GM18505 (cell line): ENCODE measurements at regions not wholly inside any gene's neighbourhood (a gene's known extent, or its start where the extent isn't known, plus 50 kb on each side); places are given as distances from the start of the nearest gene placed in this dataset.
"Not testable (repeated sequence)": the region's sequence is repeated elsewhere in the genome, so short reads cannot be mapped to it uniquely, and the experiment has no call there.

Experiments
- ATAC-seq: cut with Tn5 transposase; IDR thresholded peaks from one replicate; pipeline ENCODE4 v1.9.1; 2021; ENCODE audit not compliant: unreplicated experiment
- POLR2A ChIP-seq: IDR thresholded peaks from 4 replicates; pipeline ENCODE4 v1.6.1; 2011; ENCODE audit warnings: borderline replicate concordance; ENCODE audit not compliant: insufficient read depth, insufficient read length; ENCODE audit errors: extremely low read depth

GRCh38 chr5:85952680-85953079, 665.1 kb upstream of the COX7C start:
- no peak for TF ChIP-seq POLR2A

GRCh38 chr5:85967681-85968080, 650.1 kb upstream of the COX7C start:
- no peak for TF ChIP-seq POLR2A
- ATAC-seq: no peak

More at GRCh38 chr5:85952680-85953079, 665.1 kb upstream of the COX7C start:
- ATAC-seq: no peak

- no peak for ATAC-seq
- no peak for TF ChIP-seq POLR2A
Measured at GRCh38 chr5:85972539-85972938, 645.2 kb upstream of the COX7C start.

GRCh38 chr5:85985167-85985566, 632.6 kb upstream of the COX7C start:
- no peak for ATAC-seq
- no peak for TF ChIP-seq POLR2A

GRCh38 chr5:85990998-85991397, 626.7 kb upstream of the COX7C start:
- TF ChIP-seq POLR2A: no peak
- ATAC-seq: no peak

GRCh38 chr5:85994653-85995052, 623.1 kb upstream of the COX7C start:
- not testable (repeated sequence) for ATAC-seq

GRCh38 chr5:85998656-85999055, 619.1 kb upstream of the COX7C start:
- no peak for ATAC-seq
- no peak for TF ChIP-seq POLR2A

GRCh38 chr5:86008293-86008692, 609.4 kb upstream of the COX7C start:
- no peak for TF ChIP-seq POLR2A
- ATAC-seq: no peak

GRCh38 chr5:86008704-86009103, 609.0 kb upstream of the COX7C start:
- TF ChIP-seq POLR2A: no peak
- ATAC-seq: no peak

- no peak for TF ChIP-seq POLR2A
- no peak for ATAC-seq
Measured at GRCh38 chr5:86011937-86012336, 605.8 kb upstream of the COX7C start.

- no peak for TF ChIP-seq POLR2A
- no peak for ATAC-seq
Measured at GRCh38 chr5:86029308-86029707, 588.4 kb upstream of the COX7C start.

- ATAC-seq: no peak
- TF ChIP-seq POLR2A: no peak
Measured at GRCh38 chr5:86030753-86031152, 587.0 kb upstream of the COX7C start.

- TF ChIP-seq POLR2A: no peak
- no peak for ATAC-seq
Measured at GRCh38 chr5:86038566-86038965, 579.2 kb upstream of the COX7C start.

GRCh38 chr5:86039351-86039750, 578.4 kb upstream of the COX7C start:
- no peak for TF ChIP-seq POLR2A
- ATAC-seq: no peak

GRCh38 chr5:86070719-86071118, 547.0 kb upstream of the COX7C start:
- ATAC-seq: no peak
- TF ChIP-seq POLR2A: no peak
